HG03108 (cell line): ENCODE measurements at regions not wholly inside any gene's neighbourhood (a gene's known extent, or its start where the extent isn't known, plus 50 kb on each side); places are given as distances from the start of the nearest gene placed in this dataset.

Experiments used
- ATAC-seq: cut with Tn5 transposase; IDR thresholded peaks from one replicate; pipeline ENCODE4 v1.9.1; 2021; ENCODE audit warnings: moderate library complexity; ENCODE audit not compliant: unreplicated experiment

- no peak for ATAC-seq
Measured at GRCh38 chr2:122157158-122157557, 401.7 kb downstream of the TSN start.

GRCh38 chr2:122163617-122164016 lies 408.2 kb downstream of the TSN start:
- ATAC-seq = no peak

GRCh38 chr2:122164964-122165363 lies 409.5 kb downstream of the TSN start:
- no peak for ATAC-seq

GRCh38 chr2:122166820-122167219 lies 411.4 kb downstream of the TSN start:
- no peak for ATAC-seq

GRCh38 chr2:122167515-122167914 lies 412.1 kb downstream of the TSN start:
- no peak for ATAC-seq

GRCh38 chr2:122168799-122169198 lies 413.3 kb downstream of the TSN start:
- no peak for ATAC-seq

GRCh38 chr2:122172812-122173211 lies 417.4 kb downstream of the TSN start:
- no peak for ATAC-seq

GRCh38 chr2:122174061-122174460 lies 418.6 kb downstream of the TSN start:
- no peak for ATAC-seq

GRCh38 chr2:122179492-122180165 lies 424.2 kb downstream of the TSN start:
- no peak for ATAC-seq

- no peak for ATAC-seq
Measured at GRCh38 chr2:122180972-122181371, 425.5 kb downstream of the TSN start.

GRCh38 chr2:122182616-122183355 lies 427.3 kb downstream of the TSN start:
- ATAC-seq = no peak

GRCh38 chr2:122183890-122184289 lies 428.4 kb downstream of the TSN start:
- no peak for ATAC-seq

- no peak for ATAC-seq
Measured at GRCh38 chr2:122186761-122187222, 431.3 kb downstream of the TSN start.

GRCh38 chr2:122191331-122191730 lies 435.9 kb downstream of the TSN start:
- no peak for ATAC-seq

- ATAC-seq = no peak
Measured at GRCh38 chr2:122193622-122194021, 438.2 kb downstream of the TSN start.

- no peak for ATAC-seq
Measured at GRCh38 chr2:122194546-122194945, 439.1 kb downstream of the TSN start.

GRCh38 chr2:122203523-122203922 lies 448.1 kb downstream of the TSN start:
- no peak for ATAC-seq

GRCh38 chr2:122205641-122206040 lies 450.2 kb downstream of the TSN start:
- no peak for ATAC-seq

- ATAC-seq = no peak
Measured at GRCh38 chr2:122206101-122206500, 450.6 kb downstream of the TSN start.

GRCh38 chr2:122209377-122209776 lies 453.9 kb downstream of the TSN start:
- no peak for ATAC-seq

- ATAC-seq = no peak
Measured at GRCh38 chr2:122210065-122210464, 454.6 kb downstream of the TSN start.
